Activated naive CD8-positive, alpha-beta T cell treated with anti-CD3 and anti-CD28 coated beads for 36 hours (primary cell): ENCODE measurements at regions not wholly inside any gene's neighbourhood (a gene's known extent, or its start where the extent isn't known, plus 50 kb on each side); places are given as distances from the start of the nearest gene placed in this dataset.
"Not testable (repeated sequence)": the region's sequence is repeated elsewhere in the genome, so short reads cannot be mapped to it uniquely, and the experiment has no call there.

Source experiments
- DNase-seq: peaks from one replicate; pipeline ENCODE4 v3.0.0; 2021
- H3K27ac Mint-ChIP-seq: one replicate; pipeline ENCODE4 v1.8.0; 2022; ENCODE audit warnings: mild to moderate bottlenecking, moderate library complexity, mixed read lengths
- H3K27me3 Mint-ChIP-seq: one replicate; pipeline ENCODE4 v1.8.0; 2022; ENCODE audit warnings: mild to moderate bottlenecking, mixed read lengths
- H3K36me3 Mint-ChIP-seq: one replicate; pipeline ENCODE4 v1.8.0; 2021; ENCODE audit warnings: mild to moderate bottlenecking, mixed read lengths
- H3K4me1 Mint-ChIP-seq: one replicate; pipeline ENCODE4 v1.8.0; 2021; ENCODE audit warnings: mixed read lengths
- H3K4me3 Mint-ChIP-seq: one replicate; pipeline ENCODE4 v1.8.0; 2022; ENCODE audit warnings: mild to moderate bottlenecking, moderate library complexity, mixed read lengths
- H3K9me3 Mint-ChIP-seq: one replicate; pipeline ENCODE4 v1.8.0; 2022; ENCODE audit warnings: mixed read lengths

- not testable (repeated sequence) for H3K4me1 Mint-ChIP-seq, H3K27ac Mint-ChIP-seq, DNase-seq, H3K36me3 Mint-ChIP-seq, H3K4me3 Mint-ChIP-seq, H3K9me3 Mint-ChIP-seq, H3K27me3 Mint-ChIP-seq
These were observed 364.4 kb downstream of the CD83 start for GRCh38 chr6:14481946-14482345.

GRCh38 chr6:14487625-14488024 lies 370.1 kb downstream of the CD83 start:
- no peak for DNase-seq
- no peaks in the 10 kb centered on the region for H3K4me1 Mint-ChIP-seq
- H3K36me3 Mint-ChIP-seq = no peaks in the 10 kb centered on the region
- H3K9me3 Mint-ChIP-seq = no peaks in the 10 kb centered on the region
- H3K27me3 Mint-ChIP-seq = no peaks in the 10 kb centered on the region
- H3K4me3 Mint-ChIP-seq = no peak overlapping the region
- H3K27ac Mint-ChIP-seq = no peak overlapping the region

- H3K27me3 Mint-ChIP-seq = no peaks in the 10 kb centered on the region
- no peaks in the 10 kb centered on the region for H3K36me3 Mint-ChIP-seq
- no peak overlapping the region for H3K4me3 Mint-ChIP-seq
- H3K27ac Mint-ChIP-seq = no peak overlapping the region
- no peak for DNase-seq
- H3K4me1 Mint-ChIP-seq = no peaks in the 10 kb centered on the region
- no peaks in the 10 kb centered on the region for H3K9me3 Mint-ChIP-seq
These were observed 370.6 kb downstream of the CD83 start for GRCh38 chr6:14488180-14488579.

- H3K4me1 Mint-ChIP-seq = no peaks in the 10 kb centered on the region
- H3K36me3 Mint-ChIP-seq = no peaks in the 10 kb centered on the region
- no peak overlapping the region for H3K27ac Mint-ChIP-seq
- no peaks in the 10 kb centered on the region for H3K27me3 Mint-ChIP-seq
- H3K9me3 Mint-ChIP-seq = no peaks in the 10 kb centered on the region
- no peak for DNase-seq
- H3K4me3 Mint-ChIP-seq = no peak overlapping the region
These were observed 371.9 kb downstream of the CD83 start for GRCh38 chr6:14489445-14489844.

GRCh38 chr6:14498748-14499147 lies 381.2 kb downstream of the CD83 start:
- Mint-ChIP-seq H3K4me3 (no peak overlapping the region), H3K27me3 (no peaks in the 10 kb centered on the region), H3K9me3 (peaks cover 11% of the 10 kb centered on the region), H3K4me1 (no peaks in the 10 kb centered on the region), H3K36me3 (peaks cover 3% of the 10 kb centered on the region), H3K27ac (no peak overlapping the region)
- no peak for DNase-seq

DNA sequence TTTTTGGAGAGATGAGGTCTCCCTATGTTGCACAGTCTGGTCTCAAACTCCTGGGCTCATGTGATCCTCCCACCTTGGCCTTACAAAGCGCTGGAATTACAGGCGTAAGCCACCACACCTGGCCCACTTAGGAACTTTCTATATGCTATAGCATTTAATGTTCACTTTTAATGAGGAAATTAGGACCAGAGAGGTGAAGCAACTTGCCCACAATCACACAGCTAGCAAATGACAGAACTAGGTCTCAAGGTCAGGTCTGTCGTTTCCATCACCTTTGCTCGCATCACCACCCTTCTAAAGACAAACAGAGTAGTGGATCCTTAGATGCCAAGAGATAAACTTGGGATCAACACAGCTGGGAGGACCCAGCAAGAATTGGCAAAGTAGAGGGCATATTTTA lies 381.7 kb downstream of the CD83 start:
- DNase-seq = no peak
- peaks cover 3% of the 10 kb centered on the region for H3K36me3 Mint-ChIP-seq
- H3K27ac Mint-ChIP-seq = no peak overlapping the region
- H3K4me3 Mint-ChIP-seq = no peak overlapping the region
- no peaks in the 10 kb centered on the region for H3K27me3 Mint-ChIP-seq
- H3K9me3 Mint-ChIP-seq = peaks cover 11% of the 10 kb centered on the region
- no peaks in the 10 kb centered on the region for H3K4me1 Mint-ChIP-seq

DNA sequence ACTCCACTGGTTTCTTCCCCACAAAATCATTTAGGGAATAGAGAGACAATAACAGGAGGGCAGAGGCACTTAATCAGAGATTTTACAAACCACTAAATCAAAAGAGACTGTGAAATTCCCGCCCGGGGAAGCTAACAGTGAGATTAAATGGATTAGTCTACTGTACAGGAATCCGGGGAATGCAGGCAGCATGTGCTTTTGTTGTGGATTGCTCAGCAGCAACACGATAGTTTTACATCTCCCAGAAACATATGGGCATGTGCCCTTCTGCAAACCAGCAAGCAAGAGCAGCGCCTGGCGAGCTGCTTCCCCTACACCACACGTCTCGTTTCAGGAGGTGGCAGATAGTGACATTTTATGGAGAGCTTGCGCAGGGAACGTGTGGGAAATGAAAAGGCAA lies 382.3 kb downstream of the CD83 start:
- Mint-ChIP-seq H3K4me3 (no peak overlapping the region), H3K27ac (no peak overlapping the region), H3K9me3 (peaks cover 11% of the 10 kb centered on the region), H3K36me3 (peaks cover 3% of the 10 kb centered on the region), H3K27me3 (no peaks in the 10 kb centered on the region), H3K4me1 (no peaks in the 10 kb centered on the region)
- DNase-seq = no peak

DNA sequence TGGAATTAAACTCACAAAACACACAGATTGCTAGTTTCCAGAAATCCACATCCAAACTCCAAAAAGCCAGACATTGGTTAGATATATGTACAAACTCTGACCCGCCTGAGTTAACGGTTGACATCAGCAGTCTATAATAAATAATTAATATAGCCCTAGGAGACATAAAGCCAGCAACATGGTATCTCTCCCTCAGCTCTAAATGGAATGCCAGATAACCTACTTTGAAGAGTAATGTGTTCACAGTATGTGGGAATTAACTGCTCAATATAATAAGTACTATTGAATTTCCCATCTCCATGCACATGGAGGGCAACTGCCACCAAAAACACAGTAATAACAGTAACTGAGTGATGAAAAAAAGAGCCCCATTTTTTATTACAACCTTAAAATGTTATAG lies 383.2 kb downstream of the CD83 start:
- Mint-ChIP-seq H3K27ac (no peak overlapping the region), H3K27me3 (no peaks in the 10 kb centered on the region), H3K4me1 (no peaks in the 10 kb centered on the region), H3K4me3 (no peak overlapping the region), H3K9me3 (peaks cover 9% of the 10 kb centered on the region), H3K36me3 (peaks cover 3% of the 10 kb centered on the region)
- DNase-seq = no peak

DNA sequence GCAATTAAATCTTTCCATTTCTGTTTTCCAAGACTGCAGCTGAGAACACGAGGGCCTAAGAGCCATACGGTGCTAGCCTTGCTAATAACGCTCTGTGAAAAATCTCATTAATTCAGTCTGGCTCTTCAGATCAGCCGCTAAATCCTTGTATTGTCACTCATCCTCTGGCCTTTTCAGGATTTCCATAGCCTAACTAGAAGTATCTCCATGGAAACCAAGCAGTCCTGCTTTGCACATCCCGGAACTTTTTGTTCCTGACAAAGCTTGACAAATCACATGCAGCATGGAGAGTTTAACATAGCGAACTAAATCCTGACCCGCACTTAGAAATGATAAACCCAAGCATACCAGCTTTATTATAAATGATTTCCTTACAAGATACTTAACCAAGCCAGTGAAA lies 383.7 kb downstream of the CD83 start:
- H3K27ac Mint-ChIP-seq = no peak overlapping the region
- H3K27me3 Mint-ChIP-seq = no peaks in the 10 kb centered on the region
- peaks cover 4% of the 10 kb centered on the region for H3K9me3 Mint-ChIP-seq
- DNase-seq = no peak
- H3K4me3 Mint-ChIP-seq = no peak overlapping the region
- no peaks in the 10 kb centered on the region for H3K4me1 Mint-ChIP-seq
- H3K36me3 Mint-ChIP-seq = peaks cover 3% of the 10 kb centered on the region

- DNase-seq = no peak
- peaks cover 4% of the 10 kb centered on the region for H3K4me1 Mint-ChIP-seq
- no peaks in the 10 kb centered on the region for H3K9me3 Mint-ChIP-seq
- no peaks in the 10 kb centered on the region for H3K36me3 Mint-ChIP-seq
- H3K4me3 Mint-ChIP-seq = no peak overlapping the region
- H3K27me3 Mint-ChIP-seq = no peaks in the 10 kb centered on the region
- no peak overlapping the region for H3K27ac Mint-ChIP-seq
These were observed 384.3 kb downstream of the CD83 start for GRCh38 chr6:14501914-14502313.

DNA sequence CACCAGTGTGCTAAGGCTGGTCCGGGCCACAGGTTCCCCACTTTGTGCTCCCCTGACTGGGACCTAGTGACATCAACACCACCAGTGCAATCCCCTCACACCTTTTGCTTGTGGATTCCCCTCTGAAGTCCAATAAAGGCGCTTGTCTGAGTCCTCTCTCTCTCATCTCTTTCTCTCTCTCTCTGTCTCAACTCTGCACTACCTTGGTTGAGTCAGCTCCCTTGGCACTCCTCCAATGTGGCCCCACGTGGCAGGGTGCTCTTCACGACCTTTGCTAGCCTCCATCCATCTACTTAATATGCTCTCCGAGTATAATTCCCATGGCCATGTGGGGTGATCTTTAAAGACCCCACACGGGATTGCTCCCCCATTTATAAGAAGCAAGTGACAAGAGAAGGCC lies 385.0 kb downstream of the CD83 start:
- Mint-ChIP-seq H3K27me3 (no peaks in the 10 kb centered on the region), H3K9me3 (no peaks in the 10 kb centered on the region), H3K36me3 (no peaks in the 10 kb centered on the region), H3K4me3 (no peak overlapping the region), H3K4me1 (peaks cover 7% of the 10 kb centered on the region), H3K27ac (no peak overlapping the region)
- DNase-seq = no peak

DNA sequence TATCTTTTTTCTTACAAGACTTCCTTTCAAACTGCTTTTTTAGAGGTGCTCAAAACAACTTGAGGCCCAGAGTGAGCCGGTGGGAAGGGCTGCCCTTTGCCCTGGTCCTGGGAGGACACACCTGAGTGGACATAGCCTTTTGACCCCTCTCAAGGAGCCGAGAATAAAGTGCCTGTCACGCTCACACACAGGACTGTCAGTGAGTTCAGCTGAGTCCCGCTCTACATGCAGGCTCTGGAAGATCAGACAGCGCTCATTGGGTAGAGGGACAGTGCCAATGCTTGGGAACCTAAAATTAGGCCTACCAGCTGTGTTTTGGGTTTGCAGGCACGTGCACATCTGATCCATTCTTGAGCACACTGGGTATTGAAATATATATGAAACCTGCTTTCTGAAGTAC lies 387.8 kb downstream of the CD83 start:
- Mint-ChIP-seq H3K36me3 (no peaks in the 10 kb centered on the region), H3K4me1 (peaks cover 7% of the 10 kb centered on the region), H3K9me3 (no peaks in the 10 kb centered on the region), H3K27ac (no peak overlapping the region), H3K27me3 (no peaks in the 10 kb centered on the region), H3K4me3 (no peak overlapping the region)
- DNase-seq = no peak

GRCh38 chr6:14506656-14507246 lies 389.2 kb downstream of the CD83 start:
- Mint-ChIP-seq H3K36me3 (no peaks in the 10 kb centered on the region), H3K27ac (no peak overlapping the region), H3K9me3 (no peaks in the 10 kb centered on the region), H3K27me3 (no peaks in the 10 kb centered on the region), H3K4me1 (peaks cover 7% of the 10 kb centered on the region), H3K4me3 (no peak overlapping the region)
- DNase-seq = no peak

DNA sequence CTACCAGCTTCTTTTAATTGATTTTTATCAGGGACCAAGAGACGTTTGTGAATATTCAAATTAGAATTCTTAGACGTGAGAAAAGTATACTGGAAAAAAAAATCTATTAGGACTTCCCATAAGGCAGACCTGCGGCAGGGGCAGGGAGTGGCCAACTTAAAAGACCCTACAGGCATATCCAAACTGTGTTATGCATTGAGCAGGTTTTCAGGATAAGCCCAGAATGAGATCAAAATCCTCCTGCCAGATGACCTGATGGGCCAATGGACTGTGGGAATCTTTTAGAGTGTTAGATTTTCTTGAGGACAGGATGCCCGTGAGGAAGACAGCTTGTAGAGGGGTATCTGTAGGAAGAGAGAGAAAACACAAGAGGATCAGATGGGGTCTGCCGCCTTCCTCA lies 391.5 kb downstream of the CD83 start:
- H3K27ac Mint-ChIP-seq = no peak overlapping the region
- no peaks in the 10 kb centered on the region for H3K9me3 Mint-ChIP-seq
- no peak overlapping the region for H3K4me3 Mint-ChIP-seq
- peaks cover 10% of the 10 kb centered on the region for H3K4me1 Mint-ChIP-seq
- no peak for DNase-seq
- no peaks in the 10 kb centered on the region for H3K27me3 Mint-ChIP-seq
- H3K36me3 Mint-ChIP-seq = no peaks in the 10 kb centered on the region

GRCh38 chr6:14510038-14510437 lies 392.5 kb downstream of the CD83 start:
- Mint-ChIP-seq H3K4me1 (peaks cover 10% of the 10 kb centered on the region), H3K4me3 (no peak overlapping the region), H3K27me3 (no peaks in the 10 kb centered on the region), H3K9me3 (no peaks in the 10 kb centered on the region), H3K27ac (no peak overlapping the region), H3K36me3 (no peaks in the 10 kb centered on the region)
- DNase-seq = no peak

DNA sequence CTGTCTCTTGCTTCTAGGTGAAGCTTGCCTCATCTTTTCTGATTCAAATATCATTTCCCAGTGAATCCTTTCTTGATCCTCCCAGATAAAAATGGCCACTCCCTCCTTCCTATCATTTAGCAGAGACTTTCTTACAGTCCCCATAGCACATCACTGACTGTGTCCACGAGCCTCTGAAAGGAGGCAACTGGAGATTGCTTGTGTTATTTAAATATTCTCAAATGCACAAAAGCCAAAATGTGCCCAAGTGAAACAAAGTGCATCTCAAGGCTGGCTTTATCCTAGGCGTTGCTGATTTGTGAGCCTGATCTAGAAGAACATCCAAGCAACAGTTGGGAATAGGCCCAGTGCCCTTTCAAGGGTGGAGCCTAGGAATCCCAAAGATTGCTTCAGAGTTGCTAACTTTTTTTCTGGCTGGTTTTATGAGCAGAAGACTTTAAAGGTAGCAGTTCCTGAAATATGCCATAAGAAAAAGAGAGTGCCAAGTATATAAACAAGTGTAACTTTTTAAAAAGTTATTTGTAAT lies 393.6 kb downstream of the CD83 start:
- no peak overlapping the region for H3K27ac Mint-ChIP-seq
- no peak for DNase-seq
- H3K27me3 Mint-ChIP-seq = no peaks in the 10 kb centered on the region
- no peaks in the 10 kb centered on the region for H3K9me3 Mint-ChIP-seq
- no peak overlapping the region for H3K4me3 Mint-ChIP-seq
- H3K36me3 Mint-ChIP-seq = no peaks in the 10 kb centered on the region
- H3K4me1 Mint-ChIP-seq = peaks cover 10% of the 10 kb centered on the region
